GM21526 (cell line): ENCODE measurements at regions not wholly inside any gene's neighbourhood (a gene's known extent, or its start where the extent isn't known, plus 50 kb on each side); places are given as distances from the start of the nearest gene placed in this dataset.
A peak's percentile ranks its signal among the peaks of the same experiment; 100 is the strongest.
"Not testable (repeated sequence)": the region's sequence is repeated elsewhere in the genome, so short reads cannot be mapped to it uniquely, and the experiment has no call there.

ENCODE experiments used
- ATAC-seq: cut with Tn5 transposase; IDR thresholded peaks from one replicate; pipeline ENCODE4 v1.9.1; 2021; ENCODE audit warnings: moderate library complexity; ENCODE audit not compliant: unreplicated experiment, low FRiP score

GRCh38 chrX:15127010-15127409, 142.9 kb downstream of the ASB9 start:
- no peak for ATAC-seq

- ATAC-seq, result no peak
Observed at GRCh38 chrX:15116900-15117299, 153.0 kb downstream of the ASB9 start.

- ATAC-seq, result no peak
Observed at GRCh38 chrX:15114743-15115566, 154.9 kb downstream of the ASB9 start.

- no peak for ATAC-seq
Observed at GRCh38 chrX:15107367-15107988, 162.4 kb downstream of the ASB9 start.

GRCh38 chrX:15098505-15098904, 171.4 kb downstream of the ASB9 start:
- no peak for ATAC-seq

GRCh38 chrX:15087747-15088146, 182.1 kb downstream of the ASB9 start:
- no peak for ATAC-seq

- no peak for ATAC-seq
Observed at GRCh38 chrX:15073313-15073712, 196.6 kb downstream of the ASB9 start.

- ATAC-seq, result no peak
Observed at GRCh38 chrX:15072880-15073279, 197.0 kb downstream of the ASB9 start.

- ATAC-seq, result no peak
Observed at GRCh38 chrX:15072259-15072658, 197.6 kb downstream of the ASB9 start.

GRCh38 chrX:15059474-15059873, 186.3 kb downstream of the MOSPD2 start:
- ATAC-seq, result no peak

- no peak for ATAC-seq
Observed at GRCh38 chrX:15056044-15056443, 182.8 kb downstream of the MOSPD2 start.

GRCh38 chrX:15055146-15055930, 182.1 kb downstream of the MOSPD2 start:
- ATAC-seq, result no peak

- ATAC-seq, result no peak
Observed at GRCh38 chrX:15050395-15050794, 177.2 kb downstream of the MOSPD2 start.

GRCh38 chrX:15043538-15043937, 170.3 kb downstream of the MOSPD2 start:
- ATAC-seq, result peak; percentile 75

GRCh38 chrX:15033917-15034316, 160.7 kb downstream of the MOSPD2 start:
- ATAC-seq, result no peak

GRCh38 chrX:15017491-15017890, 144.3 kb downstream of the MOSPD2 start:
- ATAC-seq, result no peak

- no peak for ATAC-seq
Observed at GRCh38 chrX:15016051-15016450, 142.8 kb downstream of the MOSPD2 start.

- ATAC-seq, result no peak
Observed at GRCh38 chrX:15014281-15014680, 141.1 kb downstream of the MOSPD2 start.

- no peak for ATAC-seq
Observed at GRCh38 chrX:15013461-15013860, 140.2 kb downstream of the MOSPD2 start.

GRCh38 chrX:14997271-14997670, 124.0 kb downstream of the MOSPD2 start:
- ATAC-seq, result no peak

- ATAC-seq, result not testable (repeated sequence)
Observed at GRCh38 chrX:14984425-14984824, 111.2 kb downstream of the MOSPD2 start.
